Dendritic cell treated with granulocyte-macrophage colony-stimulating factor and Interleukin-4, amounts not matched to agents 40 ng/mL and 50 ng/mL, for 4 days (primary cell): ENCODE measurements at regions not wholly inside any gene's neighbourhood (a gene's known extent, or its start where the extent isn't known, plus 50 kb on each side); places are given as distances from the start of the nearest gene placed in this dataset.
"Not testable (repeated sequence)": the region's sequence is repeated elsewhere in the genome, so short reads cannot be mapped to it uniquely, and the experiment has no call there.

ENCODE experiments used
- H3K27ac Mint-ChIP-seq: one replicate; pipeline ENCODE4 v1.8.0; 2022; ENCODE audit warnings: mild to moderate bottlenecking, mixed read lengths
- H3K27me3 Mint-ChIP-seq: one replicate; pipeline ENCODE4 v1.8.0; 2022; ENCODE audit warnings: mild to moderate bottlenecking, mixed read lengths
- H3K36me3 Mint-ChIP-seq: one replicate; pipeline ENCODE4 v1.8.0; 2022; ENCODE audit warnings: low read depth, mixed read lengths
- H3K4me1 Mint-ChIP-seq: one replicate; pipeline ENCODE4 v1.8.0; 2022; ENCODE audit warnings: low read depth, mixed read lengths
- H3K4me3 Mint-ChIP-seq: one replicate; pipeline ENCODE4 v1.8.0; 2022; ENCODE audit warnings: mild to moderate bottlenecking, moderate library complexity, mixed read lengths
- H3K9me3 Mint-ChIP-seq: one replicate; pipeline ENCODE4 v1.8.0; 2022; ENCODE audit warnings: mixed read lengths
- intact Hi-C: fragments of 100-400 bp; cut with micrococcal nuclease; formaldehyde crosslinking; loops from one replicate; pipeline ENCODE4 v1.15.0; 2022

DNA sequence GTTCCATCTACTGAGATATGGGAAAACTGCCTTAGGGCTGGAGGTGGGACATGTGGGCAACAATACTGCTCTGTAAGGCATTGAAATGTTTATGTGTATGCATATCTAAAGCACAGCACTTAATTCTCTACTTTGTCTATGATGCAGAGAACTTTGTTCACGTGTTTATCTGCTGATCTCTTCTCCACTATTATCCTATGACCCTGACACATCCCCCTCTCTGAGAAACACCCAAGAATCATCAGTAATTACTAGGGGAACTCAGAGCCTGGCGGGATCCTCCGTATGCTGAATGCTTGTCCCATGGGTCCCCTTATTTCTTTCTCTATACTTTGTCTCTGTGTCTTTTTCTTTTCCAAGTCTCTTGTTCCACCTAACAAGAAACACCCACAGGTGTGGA lies 63.8 kb downstream of the OR4A15 start:
- peaks cover 50% of the 10 kb centered on the region for H3K9me3 Mint-ChIP-seq
- H3K36me3 Mint-ChIP-seq, H3K4me1 Mint-ChIP-seq, intact Hi-C loops, H3K4me3 Mint-ChIP-seq, H3K27me3 Mint-ChIP-seq, H3K27ac Mint-ChIP-seq: not testable (repeated sequence)

DNA sequence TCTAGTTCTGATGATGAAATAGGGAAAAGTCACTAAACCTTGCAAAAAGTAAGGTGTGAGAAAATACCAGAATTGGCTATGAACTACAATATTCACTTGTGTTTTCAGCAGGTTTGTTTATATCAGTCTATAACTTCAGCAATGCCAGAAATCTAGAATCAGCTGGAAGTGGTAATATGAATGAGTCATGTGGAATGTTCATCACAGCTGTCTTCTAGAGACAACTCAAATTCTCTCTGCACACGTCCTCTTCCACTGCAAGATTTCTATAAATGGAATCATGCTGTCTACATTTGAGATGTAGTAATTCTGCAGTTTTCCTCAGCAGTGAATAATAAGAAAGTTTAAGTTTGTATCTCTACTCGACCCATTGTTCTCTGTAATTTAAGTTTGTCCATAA lies 89.9 kb downstream of the OR4A15 start:
- intact Hi-C loops = no loop called here
- H3K4me1 Mint-ChIP-seq = no peaks in the 10 kb centered on the region
- H3K27me3 Mint-ChIP-seq = no peaks in the 10 kb centered on the region
- no peak overlapping the region for H3K27ac Mint-ChIP-seq
- H3K4me3 Mint-ChIP-seq = no peak overlapping the region
- no peaks in the 10 kb centered on the region for H3K36me3 Mint-ChIP-seq
- H3K9me3 Mint-ChIP-seq = peaks cover 42% of the 10 kb centered on the region

GRCh38 chr11:55459871-55460270 lies 92.1 kb downstream of the OR4A15 start:
- H3K27me3 Mint-ChIP-seq, H3K36me3 Mint-ChIP-seq, H3K4me3 Mint-ChIP-seq, H3K27ac Mint-ChIP-seq, H3K4me1 Mint-ChIP-seq, intact Hi-C loops: not testable (repeated sequence)
- H3K9me3 Mint-ChIP-seq = peaks cover 38% of the 10 kb centered on the region

GRCh38 chr11:55474321-55474720 lies 79.9 kb upstream of the OR4C15 start:
- intact Hi-C loops = no loop called here
- Mint-ChIP-seq H3K27me3 (no peaks in the 10 kb centered on the region), H3K9me3 (peaks cover 40% of the 10 kb centered on the region)

GRCh38 chr11:55481416-55481815 lies 72.9 kb upstream of the OR4C15 start:
- Mint-ChIP-seq H3K4me3 (no peak overlapping the region), H3K27me3 (no peaks in the 10 kb centered on the region), H3K4me1 (no peaks in the 10 kb centered on the region), H3K36me3 (no peaks in the 10 kb centered on the region), H3K27ac (no peak overlapping the region), H3K9me3 (peaks cover 46% of the 10 kb centered on the region)
- intact Hi-C loops = no loop called here

More at GRCh38 chr11:55474321-55474720, 79.9 kb upstream of the OR4C15 start:
- Mint-ChIP-seq H3K4me1 (no peaks in the 10 kb centered on the region), H3K4me3 (no peak overlapping the region), H3K36me3 (no peaks in the 10 kb centered on the region), H3K27ac (no peak overlapping the region)

DNA sequence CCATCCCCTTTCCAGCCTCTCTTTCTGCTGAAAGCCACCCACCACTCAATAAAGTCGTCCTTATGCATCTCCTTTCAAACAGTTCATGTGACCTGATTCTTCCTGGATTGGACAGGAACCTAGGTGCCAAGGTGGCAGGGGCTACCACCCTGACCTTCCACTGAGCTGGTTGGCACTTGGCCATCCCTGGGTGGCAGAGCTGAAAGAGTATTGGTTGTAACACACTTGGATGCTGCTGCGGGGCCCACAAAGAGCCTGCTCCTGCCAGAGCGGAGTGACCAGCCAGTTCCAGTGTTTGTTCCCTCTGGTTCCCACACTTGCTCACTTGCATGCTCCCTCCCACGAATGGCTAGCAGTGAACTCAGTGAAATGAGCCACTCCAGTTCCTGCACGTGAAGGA lies 57.2 kb upstream of the OR4C15 start:
- Mint-ChIP-seq H3K4me1 (no peaks in the 10 kb centered on the region), H3K27me3 (no peaks in the 10 kb centered on the region), H3K4me3 (no peak overlapping the region), H3K9me3 (peaks cover 71% of the 10 kb centered on the region), H3K27ac (no peak overlapping the region), H3K36me3 (no peaks in the 10 kb centered on the region)
- intact Hi-C loops = no loop called here

- Mint-ChIP-seq H3K36me3 (no peaks in the 10 kb centered on the region), H3K9me3 (peaks cover 64% of the 10 kb centered on the region), H3K4me3 (no peak overlapping the region), H3K4me1 (no peaks in the 10 kb centered on the region), H3K27ac (no peak overlapping the region), H3K27me3 (no peaks in the 10 kb centered on the region)
- intact Hi-C loops = no loop called here
These were observed 53.3 kb upstream of the OR4C15 start for GRCh38 chr11:55501014-55501413.

DNA sequence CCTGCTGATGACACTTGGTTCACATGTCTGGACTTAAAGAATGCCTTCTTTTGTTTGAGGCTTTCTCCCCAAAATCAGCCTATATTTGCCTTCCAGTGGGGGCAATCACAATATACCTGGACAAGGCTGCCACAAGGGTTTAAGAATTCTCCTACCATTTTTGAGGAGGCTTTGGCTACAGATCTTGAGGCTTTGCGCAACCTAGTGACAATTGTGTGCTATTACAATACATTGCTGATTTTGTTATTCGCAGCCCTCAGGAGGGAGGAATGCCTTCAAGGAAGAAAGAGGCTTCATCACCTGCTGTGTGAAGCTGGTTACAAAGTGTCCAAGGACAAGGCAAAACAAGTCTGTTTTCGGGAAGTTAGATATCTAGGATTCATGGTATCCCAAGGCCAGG lies 50.8 kb upstream of the OR4C15 start:
- H3K27ac Mint-ChIP-seq = no peak overlapping the region
- no peaks in the 10 kb centered on the region for H3K36me3 Mint-ChIP-seq
- peaks cover 52% of the 10 kb centered on the region for H3K9me3 Mint-ChIP-seq
- H3K4me3 Mint-ChIP-seq = no peak overlapping the region
- intact Hi-C loops = no loop called here
- H3K27me3 Mint-ChIP-seq = no peaks in the 10 kb centered on the region
- H3K4me1 Mint-ChIP-seq = no peaks in the 10 kb centered on the region
